ENCODE measurements at regions not wholly inside any gene's neighbourhood (a gene's known extent, or its start where the extent isn't known, plus 50 kb on each side); places are given as distances from the start of the nearest gene placed in this dataset.

GRCh38 chr14:98510392-98510791, 761.6 kb downstream of the BCL11B start:
- TF ChIP-seq SUZ12 (IDR thresholded peaks at IDR 0.05; ENCODE audit: extremely low read depth, insufficient read depth, insufficient read length) (no peak), ZNF274 (IDR thresholded peaks at IDR 0.05; ENCODE audit: low read depth, low read length) (no peak), YY1 (IDR thresholded peaks at IDR 0.05; ENCODE audit: insufficient read depth, insufficient read length) (no peak)
